ENCODE measurements at regions not wholly inside any gene's neighbourhood (a gene's known extent, or its start where the extent isn't known, plus 50 kb on each side); places are given as distances from the start of the nearest gene placed in this dataset.

DNA sequence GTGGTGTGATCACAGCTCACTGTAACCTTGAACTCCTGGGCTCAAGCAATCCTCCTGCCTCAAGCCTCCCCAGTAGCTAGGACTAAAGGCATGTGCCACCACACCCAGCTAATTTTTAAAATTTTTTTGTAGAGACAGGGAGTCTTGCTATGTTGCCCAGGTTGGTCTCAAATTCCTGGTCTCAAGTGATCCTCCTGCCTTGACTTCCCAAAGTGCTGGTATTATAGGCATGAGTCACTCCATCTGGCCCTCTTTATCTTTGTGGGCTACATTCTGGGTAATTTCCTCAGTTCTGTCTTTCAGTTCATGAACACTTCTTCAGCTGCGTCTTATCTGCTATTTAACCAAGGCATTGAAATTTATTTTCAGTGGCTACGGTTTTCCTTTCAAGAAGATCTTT lies 196.6 kb upstream of the IER5L start:
- TF ChIP-seq EZH2 (IDR thresholded peaks at IDR 0.05; ENCODE audit: insufficient read depth, poor library complexity, severe bottlenecking) (no peak), EZH2phosphoT487 (IDR thresholded peaks at IDR 0.05; ENCODE audit: insufficient read depth, low read depth) (no peak)

Measured in GM23248 (cell line).